ENCODE measurements at regions not wholly inside any gene's neighbourhood (a gene's known extent, or its start where the extent isn't known, plus 50 kb on each side); places are given as distances from the start of the nearest gene placed in this dataset.
"Not testable (repeated sequence)": the region's sequence is repeated elsewhere in the genome, so short reads cannot be mapped to it uniquely, and the experiment has no call there.

DNA sequence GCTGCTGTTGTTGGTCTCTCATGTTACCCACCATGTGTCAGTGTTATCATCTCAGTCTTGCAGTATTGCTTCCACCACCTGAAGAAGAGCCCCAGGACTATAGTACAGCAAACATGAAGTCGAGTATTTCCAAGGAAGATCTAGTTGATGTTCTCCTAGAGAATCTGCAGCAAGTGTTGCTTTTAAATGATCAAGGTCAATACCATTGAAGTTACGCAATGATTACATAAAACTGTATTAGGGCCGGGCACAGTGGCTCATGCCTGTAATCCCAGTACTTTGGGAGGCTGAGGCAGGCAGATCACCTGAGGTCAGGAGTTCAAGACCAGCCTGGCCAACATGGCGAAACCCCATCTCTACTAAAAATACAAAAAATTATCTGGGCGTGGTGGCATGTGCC lies 173.9 kb downstream of the TJP1 start:
- not testable (repeated sequence) for DNase-seq (ENCODE audit: low spot score)

DNA sequence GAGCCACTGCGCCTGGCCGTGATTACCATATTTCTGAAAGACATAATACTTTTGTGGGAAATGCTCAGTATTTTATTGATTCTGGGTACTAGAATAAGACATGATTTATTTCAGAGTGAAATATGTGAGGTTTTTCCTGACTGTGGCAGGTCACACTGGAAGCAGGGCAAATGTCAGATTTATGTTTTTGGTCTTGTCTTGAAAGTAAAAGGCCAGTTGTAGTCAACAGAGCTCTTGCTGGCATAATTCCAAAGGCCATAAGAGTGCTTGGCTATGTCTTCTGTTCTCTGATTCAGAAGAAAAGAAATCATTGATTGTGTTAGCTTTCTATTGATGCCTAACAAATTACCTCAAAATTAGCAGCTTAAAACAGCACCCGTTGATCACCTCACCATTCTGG lies 176.4 kb downstream of the TJP1 start:
- DNase-seq (ENCODE audit: low spot score): no peak

DNA sequence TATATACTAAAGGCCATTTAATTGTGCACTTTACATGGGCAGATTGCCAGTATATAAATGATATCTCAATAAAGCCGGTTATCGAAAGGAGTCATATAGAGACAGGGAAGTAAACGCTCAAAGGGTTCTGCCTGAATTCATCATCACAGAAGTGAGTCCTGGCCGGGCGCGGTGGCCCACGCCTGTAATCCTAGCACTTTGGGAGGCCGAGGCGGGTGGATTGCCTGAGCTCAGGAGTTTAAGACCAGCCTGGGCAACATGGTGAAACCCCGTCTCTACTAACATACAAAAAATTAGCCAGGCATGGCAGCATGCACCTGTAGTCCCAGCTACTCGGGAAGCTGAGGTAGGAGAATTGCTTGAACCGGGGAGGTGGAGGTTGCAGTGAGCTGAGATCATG lies 177.9 kb downstream of the TJP1 start:
- DNase-seq (ENCODE audit: low spot score): not testable (repeated sequence)

DNA sequence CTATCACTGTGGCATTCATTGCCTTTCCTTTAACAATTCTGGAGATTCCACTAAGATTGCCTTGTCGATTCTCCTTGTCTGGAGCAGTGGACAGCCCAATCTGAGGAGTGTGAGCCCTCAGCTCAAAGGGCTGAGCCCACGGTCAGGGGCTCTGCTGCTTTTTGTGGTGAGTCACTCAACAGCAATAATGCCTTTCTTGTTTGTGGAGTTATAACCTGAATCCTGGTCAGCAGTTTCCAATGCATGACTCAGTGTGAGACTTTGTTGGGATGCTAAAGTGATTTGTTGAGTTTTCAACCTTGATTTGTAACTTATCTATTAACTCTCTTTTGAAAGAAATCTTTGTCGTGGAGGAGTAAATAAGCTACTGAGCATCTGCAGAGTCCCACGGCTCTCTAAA lies 183.5 kb downstream of the TJP1 start:
- no peak for DNase-seq (ENCODE audit: low spot score)

DNA sequence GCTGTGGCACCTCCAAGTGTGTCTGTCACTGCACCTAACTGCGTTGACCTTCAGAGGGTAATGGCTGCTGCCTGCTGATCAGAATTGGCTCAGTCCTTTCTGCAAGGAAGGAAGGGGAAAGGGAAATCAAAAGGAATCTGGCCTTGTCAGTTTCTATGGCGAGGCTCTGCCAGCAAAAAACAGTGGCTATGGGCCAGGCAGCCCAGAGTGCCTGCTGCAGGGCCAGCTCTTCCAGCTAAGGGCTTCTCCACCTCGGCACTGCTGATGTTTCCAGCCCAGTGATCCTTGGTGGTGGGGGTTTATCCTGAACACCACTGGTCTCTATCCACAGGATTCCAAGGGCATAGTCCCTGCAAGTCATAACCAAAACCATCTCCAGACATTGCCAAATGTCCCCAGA lies 184.3 kb downstream of the TJP1 start:
- DNase-seq (ENCODE audit: low spot score): no peak

DNA sequence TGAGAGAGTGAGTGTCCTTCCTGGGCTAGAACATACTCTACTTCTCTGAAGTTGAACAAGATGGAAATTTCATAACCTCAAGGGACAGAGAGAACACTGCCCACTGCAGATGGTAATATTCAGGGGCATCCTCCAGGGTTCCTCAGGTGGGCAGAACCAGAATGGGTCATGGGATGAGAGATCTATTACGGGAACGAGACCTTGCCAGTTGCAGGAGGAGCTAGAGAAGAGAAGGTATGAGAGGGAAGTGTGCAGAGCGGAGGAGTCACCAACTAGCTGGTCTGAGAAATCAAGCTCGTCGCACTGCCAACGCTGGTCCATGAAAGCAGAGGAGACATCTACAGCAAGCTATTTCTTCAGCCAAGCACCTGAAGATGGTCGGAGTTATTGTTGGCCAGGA lies 184.7 kb downstream of the TJP1 start:
- no peak for DNase-seq (ENCODE audit: low spot score)

DNA sequence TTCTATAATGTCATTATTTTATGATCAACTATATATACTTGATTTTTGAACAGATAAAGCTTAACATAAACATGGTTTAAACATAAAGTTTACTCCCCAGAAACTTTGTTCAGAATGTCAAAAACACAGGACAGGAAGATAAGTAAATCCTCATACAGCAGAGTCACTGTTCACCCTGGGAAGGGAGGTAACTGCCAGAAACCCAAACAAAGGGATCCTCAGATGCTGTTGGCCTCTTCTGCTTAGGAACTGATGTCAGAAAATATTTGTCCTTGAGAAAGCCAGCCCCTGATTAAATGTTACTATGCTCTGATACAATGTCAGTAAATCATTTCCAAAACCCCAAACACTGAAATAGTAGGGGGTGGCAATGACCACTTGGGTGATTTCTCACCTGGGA lies 185.3 kb downstream of the TJP1 start:
- no peak for DNase-seq (ENCODE audit: low spot score)

DNA sequence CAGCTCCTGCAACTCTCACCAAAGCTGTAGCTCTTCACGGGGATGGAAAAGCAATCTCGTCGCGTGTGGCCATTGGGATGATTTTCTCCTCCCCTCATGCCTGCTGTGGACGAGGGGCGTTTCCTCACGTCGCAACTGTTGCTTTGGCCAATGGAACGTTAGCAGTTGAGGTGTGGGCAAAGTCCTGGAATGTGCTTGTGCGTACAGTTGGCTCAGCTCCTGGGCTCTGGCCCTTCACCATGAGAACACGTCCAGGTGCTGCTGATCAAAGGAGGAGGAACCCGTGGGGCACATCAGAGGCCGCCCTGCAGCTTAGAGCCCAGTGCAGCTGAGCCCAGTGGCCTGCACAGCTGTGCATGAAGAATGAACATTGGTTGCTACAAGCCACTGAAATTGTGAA lies 186.1 kb downstream of the TJP1 start:
- no peak for DNase-seq (ENCODE audit: low spot score)

DNA sequence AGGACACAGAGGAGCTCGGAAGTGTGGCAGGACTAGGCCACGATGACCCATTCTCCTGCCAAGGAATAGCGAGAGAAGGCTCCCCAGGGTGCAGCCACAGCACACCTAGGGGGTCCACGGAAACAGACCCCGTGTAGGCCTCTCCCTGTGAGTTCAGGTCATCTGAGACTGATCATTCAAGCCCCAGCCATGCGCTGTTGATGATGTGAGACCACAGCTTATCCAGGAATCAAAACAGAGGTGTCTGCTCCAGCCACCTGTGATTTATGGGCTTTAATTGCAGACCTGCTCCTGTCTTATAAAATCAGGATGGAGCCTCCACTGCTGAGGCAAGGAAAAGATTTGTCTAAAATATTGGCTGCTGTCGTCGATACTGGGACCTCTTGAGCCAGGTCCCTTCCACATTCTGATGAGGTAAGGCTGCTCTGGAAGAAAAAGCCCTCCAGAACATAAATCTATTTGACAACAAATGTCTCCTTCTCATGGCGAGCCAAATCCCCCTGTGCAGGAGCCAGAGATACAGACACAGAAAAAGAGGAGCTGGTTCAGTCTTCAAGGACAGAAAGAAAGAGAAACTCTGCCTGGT lies 186.7 kb downstream of the TJP1 start:
- DNase-seq (ENCODE audit: low spot score): no peak

DNA sequence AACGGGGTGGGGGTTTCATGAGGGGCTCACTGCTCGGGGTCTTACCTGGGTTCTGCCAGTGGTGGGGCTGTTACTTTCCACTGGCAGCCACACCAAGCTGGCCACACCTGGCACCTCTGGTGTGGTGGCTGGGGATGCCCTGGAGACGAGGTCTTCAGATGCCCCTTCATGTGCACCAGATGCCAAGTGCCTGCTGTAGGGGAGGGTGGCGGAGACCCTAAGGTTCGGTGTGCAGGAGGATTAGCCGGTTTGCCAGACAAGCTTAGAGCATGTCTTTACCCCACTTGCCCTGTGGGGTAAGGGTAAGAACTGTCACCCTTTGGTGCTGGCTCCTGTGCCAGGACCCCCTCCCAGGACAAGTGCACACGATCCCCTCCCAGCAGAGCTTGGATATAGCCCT lies 188.3 kb downstream of the TJP1 start:
- DNase-seq (ENCODE audit: low spot score): no peak

DNA sequence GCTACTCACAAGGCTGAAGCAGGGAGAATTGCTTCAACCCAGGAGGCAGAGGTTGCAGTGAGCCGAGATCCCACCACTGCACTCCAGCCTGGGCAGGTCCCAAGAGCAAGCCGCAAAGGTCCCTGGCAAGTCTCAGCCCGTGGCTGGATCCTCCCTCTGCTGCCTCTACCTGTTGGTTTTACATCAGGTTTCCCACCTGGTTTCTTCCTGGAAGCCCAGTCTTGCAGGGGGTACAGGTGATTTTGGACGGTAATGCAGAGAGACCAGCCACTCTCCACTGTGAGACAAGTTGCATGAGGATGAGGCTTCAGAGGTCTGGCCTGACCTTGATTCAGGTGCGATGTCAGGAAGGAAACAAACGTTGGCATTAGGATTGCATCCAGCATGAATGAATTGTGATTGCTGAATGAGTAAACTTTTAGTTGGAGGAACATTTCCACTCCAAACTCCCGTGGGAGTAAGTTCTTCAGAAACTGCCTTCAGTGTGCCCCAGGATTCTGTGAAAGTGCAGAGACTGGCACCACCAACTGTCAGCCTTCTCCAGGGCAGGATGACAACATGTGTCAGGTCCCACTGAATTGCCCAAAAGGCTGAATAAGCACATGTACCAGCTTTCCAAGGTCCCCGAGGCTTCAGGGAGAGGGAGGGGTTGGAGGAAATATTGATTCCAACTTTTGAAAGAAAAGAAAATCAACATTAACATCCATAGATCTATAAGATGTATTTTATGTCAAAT lies 189.4 kb downstream of the TJP1 start:
- DNase-seq (ENCODE audit: low spot score): no peak

DNA sequence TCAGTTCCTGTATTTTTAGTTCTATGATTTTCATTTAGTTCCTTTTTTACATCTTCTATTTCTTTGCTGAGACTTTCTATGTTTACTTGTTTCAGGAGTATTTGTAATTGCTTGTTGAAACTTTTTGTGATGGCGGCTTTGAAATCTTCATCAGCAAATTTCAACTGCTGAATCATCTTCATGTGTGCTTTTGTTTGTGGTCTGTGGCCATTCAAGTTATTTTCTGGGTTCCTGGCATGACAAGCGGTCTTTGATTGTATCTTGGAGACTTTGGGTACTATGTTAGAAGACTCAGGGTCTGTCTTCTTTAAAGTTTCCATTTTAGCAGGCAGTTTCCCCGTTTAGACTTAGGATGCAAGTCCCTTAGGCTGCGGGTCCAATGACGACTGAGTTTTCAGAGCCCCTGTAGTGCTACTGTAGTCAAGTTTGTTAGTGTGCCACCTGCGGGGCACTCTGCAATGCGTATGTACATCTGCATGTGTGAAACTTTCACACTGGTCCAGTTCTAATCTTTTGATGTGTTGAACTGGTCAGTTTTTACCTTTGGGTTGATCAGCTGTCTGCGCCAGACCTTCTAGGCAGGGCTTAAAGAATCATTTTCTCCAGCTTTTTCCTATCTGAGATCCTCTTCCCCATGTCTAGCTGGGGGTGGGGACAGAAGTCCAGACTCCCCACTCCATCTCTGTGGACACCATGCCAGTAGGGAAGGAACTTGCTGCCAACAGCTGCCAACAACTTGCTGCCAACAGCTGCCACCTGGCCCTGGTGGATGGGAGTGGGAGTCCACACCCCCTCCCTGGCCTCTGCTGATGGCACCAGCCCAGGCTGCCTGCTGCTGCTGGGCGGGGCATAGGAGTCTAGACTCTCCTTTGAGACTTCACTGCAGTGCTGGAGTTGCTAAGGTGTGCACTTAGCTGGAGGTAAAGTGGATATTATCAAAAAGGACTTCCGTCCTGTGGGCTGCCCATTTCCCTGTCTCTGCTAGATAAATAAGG lies 190.9 kb downstream of the TJP1 start:
- no peak for DNase-seq (ENCODE audit: low spot score)

DNA sequence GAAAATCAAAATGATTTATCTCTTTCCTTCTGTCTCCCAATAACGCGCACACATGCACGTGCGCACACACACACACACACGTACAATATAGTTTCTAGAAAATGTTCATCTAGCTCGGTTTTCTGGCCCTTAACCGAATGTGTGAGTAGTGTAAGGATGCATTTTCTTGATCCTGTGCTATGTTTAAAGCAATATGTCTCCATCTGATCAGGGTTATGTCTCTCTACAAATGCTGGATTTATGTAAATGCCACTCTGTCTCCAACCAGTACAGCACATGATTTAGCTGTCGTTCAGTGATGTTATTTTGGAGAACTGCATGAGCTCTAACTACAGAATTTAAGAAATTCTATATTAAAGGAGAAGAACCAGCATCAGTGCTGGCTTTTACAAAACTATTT lies 198.0 kb downstream of the TJP1 start:
- no peak for DNase-seq (ENCODE audit: low spot score)

DNA sequence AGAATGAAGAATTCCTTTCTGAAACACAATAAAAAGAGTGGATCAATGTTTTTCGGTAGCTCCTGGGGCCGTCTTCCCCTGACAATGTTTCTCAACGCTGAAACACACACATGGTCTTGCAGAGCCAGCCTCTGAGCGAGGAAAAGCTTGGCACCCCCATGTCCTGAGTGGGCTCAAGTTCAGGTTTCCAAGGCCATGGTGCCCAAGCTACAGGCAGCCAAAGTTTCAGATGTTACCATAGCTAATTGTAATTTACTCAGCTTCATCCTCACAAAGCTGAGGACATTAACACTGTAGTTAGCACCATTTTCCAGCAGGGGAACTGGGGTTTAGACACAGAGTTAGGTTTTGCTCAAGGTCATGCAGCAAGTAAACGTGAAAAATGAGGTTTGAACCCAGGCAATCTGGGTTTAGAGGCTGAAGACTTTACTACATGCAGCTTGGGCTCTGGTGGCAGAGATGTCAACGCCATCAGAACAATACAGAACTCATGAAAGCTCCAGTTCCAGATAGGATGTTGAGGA lies 199.1 kb downstream of the TJP1 start:
- no peak for DNase-seq (ENCODE audit: low spot score)

DNA sequence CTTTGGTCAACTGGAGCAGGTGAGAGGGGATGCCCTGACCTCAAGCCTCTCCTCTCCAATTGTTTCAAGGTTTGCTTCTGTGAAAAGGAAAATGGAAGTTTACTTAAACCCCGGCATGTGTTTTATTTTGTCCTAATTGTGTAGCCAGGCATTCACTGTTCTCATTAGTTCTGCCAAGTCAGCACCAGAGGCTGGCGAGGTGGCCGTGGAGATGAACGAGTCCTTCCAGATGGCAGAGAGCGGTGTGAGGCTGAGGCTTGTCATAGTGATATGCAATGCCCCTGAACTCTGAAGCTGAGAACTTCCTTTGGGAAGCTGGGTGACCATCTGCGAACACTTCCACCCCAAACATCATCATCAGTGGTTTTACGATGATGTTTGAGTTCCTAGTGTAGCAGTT lies 199.6 kb downstream of the TJP1 start:
- DNase-seq (ENCODE audit: low spot score): peak; percentile 4

DNA sequence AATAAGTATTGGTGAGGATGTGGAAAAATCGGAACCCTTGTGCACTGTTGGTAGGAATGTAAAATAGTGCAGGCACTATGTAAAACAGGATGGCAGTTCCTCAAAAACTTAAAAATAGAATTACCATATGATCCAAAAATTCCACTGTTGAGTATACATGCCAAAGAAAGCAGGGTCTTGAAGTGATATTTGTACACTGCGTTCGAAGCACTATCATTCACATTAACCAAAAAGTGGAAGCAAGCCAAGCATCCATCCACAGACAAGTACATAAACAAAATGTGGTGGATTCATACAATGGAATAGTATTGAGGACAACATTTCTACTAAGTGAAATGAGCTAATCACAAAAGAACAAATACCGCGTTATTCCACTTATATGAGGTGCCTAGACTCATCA lies 200.7 kb downstream of the TJP1 start:
- no peak for DNase-seq (ENCODE audit: low spot score)

DNA sequence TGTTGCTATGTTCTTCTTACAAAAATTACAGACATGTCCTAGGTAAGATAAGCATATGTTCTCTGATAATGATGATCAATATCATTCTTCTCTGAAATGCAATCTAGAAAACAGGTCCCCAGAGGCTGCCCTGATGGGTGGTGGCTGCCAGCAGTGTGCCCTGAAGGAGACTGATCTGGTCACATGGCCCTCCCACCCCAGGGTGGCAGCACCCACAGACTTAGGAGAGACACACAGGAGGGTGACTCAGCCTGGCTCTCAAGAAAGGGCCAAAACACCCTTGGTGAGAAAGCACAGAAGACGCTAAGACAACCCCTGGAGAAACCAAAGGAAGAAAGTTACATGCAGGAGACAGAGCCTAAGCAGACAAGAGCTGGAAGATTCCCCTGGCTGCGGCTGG lies 203.7 kb downstream of the TJP1 start:
- DNase-seq (ENCODE audit: low spot score): no peak

DNA sequence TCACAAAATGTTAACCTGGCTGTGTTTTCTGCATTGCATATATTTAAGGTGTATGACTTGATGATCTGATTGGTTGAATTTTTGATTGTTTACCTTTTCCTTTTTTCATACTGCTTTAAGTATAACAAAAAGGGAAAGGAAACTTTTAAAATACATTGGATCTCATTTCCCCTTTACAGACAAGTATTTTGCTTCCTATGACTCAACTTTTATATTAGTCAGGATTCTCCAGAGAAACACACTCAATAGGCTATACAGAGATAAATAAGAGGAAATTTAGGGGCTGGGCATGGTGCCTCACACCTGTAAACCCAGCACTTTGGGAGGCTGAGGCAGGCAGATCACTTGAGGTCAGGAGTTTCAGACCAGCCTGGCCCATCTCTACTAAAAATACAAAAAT lies 205.8 kb downstream of the TJP1 start:
- DNase-seq (ENCODE audit: low spot score): no peak

DNA sequence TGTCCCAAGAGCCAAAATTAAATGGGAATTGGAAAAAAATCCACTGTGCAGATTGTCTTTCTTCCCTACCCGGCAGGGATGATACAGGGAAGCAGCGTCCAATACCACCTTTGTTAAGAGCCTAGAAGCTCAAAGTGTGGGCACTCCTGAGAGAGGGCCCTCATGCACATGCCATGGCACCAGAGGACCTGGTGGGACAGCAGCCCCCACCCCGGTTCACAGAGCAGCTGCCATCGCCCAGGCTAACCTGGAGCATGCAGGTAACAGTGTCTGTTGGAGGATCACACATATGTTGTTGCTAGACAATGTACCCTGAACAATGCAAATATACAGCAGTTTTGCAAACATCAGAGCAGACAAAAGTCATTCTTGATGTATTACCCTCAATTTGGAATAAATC lies 206.5 kb downstream of the TJP1 start:
- no peak for DNase-seq (ENCODE audit: low spot score)

DNA sequence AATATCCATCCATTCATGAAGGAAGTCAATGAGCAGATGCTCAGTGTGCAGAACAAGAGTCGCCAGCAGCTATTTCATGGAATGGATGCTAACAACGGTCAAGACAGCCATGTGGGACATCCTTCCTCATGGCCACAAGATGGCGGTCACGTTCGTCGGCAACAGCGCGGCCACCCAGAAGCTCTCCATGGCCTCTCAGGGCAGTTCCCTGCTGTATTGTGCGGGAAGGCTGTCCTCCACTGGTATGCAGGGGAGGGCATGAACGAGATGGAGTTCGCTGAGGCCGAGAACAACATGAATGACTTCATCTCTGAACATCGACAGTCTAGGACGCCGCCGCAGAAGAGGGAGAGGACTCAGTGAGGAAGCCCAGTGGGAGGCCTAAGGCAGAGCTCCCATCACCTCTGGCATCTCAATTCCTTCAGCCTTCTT lies 208.3 kb downstream of the TJP1 start:
- peak; percentile 25 for DNase-seq (ENCODE audit: low spot score)

DNA sequence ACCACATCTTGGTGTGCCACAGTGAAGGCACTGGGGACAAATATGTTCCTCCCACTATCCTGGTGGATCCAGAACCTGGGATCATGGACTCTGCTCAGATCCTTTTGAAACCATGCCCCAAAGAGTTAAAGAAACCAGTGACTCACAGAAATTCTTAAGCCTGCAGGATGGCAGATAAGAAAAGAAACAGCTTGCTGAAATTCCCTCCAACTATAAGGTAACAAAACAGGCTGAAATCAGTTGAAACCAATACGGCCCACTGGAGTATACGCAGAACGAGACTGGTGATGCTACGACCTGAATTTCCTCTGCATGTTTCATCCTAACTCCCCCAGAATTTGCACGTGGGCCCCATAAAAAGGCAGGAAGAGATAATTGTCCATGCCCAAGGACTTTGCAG lies 209.6 kb downstream of the TJP1 start:
- no peak for DNase-seq (ENCODE audit: low spot score)

DNA sequence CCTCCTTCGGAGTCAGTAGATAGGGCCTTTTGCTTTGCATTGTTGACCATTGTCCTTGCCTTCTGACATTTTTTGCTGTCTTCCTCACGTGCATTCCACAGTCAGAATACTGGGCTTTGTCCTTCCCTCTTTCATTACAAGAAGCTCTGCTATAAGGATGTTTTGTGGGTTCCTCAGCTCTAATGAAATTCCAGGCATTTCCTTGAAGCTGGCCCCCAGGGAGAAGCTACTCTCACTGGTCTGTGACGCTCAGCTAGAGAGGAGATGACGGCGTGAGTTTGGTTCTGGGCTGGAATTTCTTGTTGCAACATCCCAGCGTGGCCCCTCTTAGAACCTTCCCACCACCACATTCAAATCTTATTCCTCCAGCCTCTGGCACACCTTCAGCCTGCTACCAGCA lies 210.2 kb downstream of the TJP1 start:
- no peak for DNase-seq (ENCODE audit: low spot score)

DNA sequence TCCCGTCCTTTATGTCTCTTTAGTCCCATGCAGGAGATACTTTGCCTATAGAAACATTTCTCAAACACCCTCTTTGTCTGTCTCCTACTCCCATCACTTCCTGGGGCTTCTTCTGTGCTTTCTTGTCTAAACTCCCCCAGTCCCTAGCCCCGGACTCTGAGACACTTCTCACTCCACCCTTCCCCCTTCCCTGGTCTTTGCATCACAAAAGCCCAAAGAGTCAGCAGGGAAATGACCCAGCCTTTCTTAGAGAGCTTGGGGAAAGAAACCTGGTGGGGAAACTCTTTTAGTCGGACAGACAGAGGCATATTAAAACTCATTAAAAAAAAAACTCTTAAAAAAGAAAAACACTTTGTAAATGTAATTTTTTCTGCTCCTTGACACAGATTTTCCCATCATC lies 211.2 kb downstream of the TJP1 start:
- DNase-seq (ENCODE audit: low spot score): no peak
